ENCODE measurements at regions not wholly inside any gene's neighbourhood (a gene's known extent, or its start where the extent isn't known, plus 50 kb on each side); places are given as distances from the start of the nearest gene placed in this dataset.

DNA sequence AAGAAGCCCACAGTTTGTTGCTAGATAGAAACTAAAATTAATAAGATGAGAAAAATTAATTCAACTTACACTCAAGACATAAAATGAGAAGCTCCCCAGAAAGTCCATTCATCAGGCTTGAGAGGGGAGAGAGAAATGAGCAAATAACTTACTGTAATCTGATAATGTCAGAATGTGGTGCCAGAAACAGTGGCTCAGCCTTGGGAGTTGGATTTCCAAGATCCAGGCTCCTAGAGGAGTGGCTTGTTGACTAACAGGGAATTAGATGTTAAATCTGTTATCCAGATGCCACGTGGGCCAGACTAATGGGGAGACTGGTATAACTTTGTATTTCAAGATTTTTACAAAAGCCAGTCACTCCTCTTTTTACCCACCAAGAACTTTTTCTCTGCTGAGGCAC is 458.2 kb downstream of the GADD45G start:
- WGBS = 68% methylated on average over 1 of the region's 1 CpG
- Histone ChIP-seq H3K27me3 (no peaks in the 10 kb centered on the region), H3K27ac (no peak overlapping the region), H3K36me3 (no peaks in the 10 kb centered on the region), H3K9me3 (no peaks in the 10 kb centered on the region), H3K4me1 (no peaks in the 10 kb centered on the region), H3K4me3 (no peak overlapping the region)
- TF ChIP-seq POLR2AphosphoS5 (IDR thresholded peaks at IDR 0.05) (no peak), EP300 (IDR thresholded peaks at IDR 0.05) (no peak), POLR2A (IDR thresholded peaks at IDR 0.05) (no peak)
- TF ChIP-seq, protein P1, sequence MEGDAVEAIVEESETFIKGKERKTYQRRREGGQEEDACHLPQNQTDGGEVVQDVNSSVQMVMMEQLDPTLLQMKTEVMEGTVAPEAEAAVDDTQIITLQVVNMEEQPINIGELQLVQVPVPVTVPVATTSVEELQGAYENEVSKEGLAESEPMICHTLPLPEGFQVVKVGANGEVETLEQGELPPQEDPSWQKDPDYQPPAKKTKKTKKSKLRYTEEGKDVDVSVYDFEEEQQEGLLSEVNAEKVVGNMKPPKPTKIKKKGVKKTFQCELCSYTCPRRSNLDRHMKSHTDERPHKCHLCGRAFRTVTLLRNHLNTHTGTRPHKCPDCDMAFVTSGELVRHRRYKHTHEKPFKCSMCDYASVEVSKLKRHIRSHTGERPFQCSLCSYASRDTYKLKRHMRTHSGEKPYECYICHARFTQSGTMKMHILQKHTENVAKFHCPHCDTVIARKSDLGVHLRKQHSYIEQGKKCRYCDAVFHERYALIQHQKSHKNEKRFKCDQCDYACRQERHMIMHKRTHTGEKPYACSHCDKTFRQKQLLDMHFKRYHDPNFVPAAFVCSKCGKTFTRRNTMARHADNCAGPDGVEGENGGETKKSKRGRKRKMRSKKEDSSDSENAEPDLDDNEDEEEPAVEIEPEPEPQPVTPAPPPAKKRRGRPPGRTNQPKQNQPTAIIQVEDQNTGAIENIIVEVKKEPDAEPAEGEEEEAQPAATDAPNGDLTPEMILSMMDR (IDR thresholded peaks at IDR 0.05) = no peak
- no peak for DNase-seq (ENCODE audit: low spot score in 2 of 2)

DNA sequence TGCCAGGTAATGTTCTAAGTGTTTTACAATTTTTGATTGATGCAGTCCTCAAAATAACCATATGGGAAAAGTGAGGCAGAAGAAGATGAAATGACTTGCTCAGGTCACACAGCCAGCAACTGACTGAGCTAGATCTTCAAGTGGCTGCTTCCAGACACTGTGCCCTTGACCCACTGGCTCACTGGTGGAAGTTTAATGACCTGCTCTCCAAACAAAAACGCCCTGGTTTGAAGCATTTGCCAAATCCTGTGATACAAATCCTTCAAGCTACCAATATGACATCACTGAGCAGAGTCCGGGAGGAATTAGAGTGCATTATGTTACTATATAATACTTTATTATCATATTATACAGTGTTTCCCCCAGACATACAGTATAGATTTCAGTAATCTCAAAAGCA is 459.4 kb downstream of the GADD45G start:
- DNase-seq (ENCODE audit: low spot score in 2 of 2) = no peak
- WGBS = 70% methylated on average over 2 of the region's 2 CpGs
- Histone ChIP-seq H3K27ac (no peak overlapping the region), H3K4me3 (no peak overlapping the region), H3K36me3 (no peaks in the 10 kb centered on the region), H3K9me3 (no peaks in the 10 kb centered on the region), H3K27me3 (no peaks in the 10 kb centered on the region), H3K4me1 (no peaks in the 10 kb centered on the region)
- TF ChIP-seq EP300 (IDR thresholded peaks at IDR 0.05) (no peak), POLR2AphosphoS5 (IDR thresholded peaks at IDR 0.05) (no peak), POLR2A (IDR thresholded peaks at IDR 0.05) (no peak)
- TF ChIP-seq, protein P1 (IDR thresholded peaks at IDR 0.05) = no peak

DNA sequence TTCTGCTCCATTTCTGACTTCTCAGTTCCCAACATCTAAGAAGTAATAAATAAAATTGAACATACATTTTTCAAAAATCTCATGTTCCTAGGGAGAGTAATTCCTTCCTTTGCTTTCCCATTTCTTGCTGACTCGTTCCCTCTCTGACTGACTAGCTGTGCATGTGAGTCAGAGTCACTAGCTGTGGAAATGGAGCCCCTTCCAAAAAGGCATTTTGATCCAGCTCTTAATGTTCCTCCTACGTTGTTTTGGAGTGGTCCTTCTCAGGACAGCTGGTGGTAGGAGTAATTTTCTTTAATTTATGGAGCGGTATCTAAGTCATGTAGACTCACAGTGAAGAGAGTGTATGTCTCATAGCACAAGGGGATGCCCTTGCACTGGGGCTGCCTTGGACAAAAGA is 460.2 kb downstream of the GADD45G start:
- H3K36me3 ChIP-seq = no peaks in the 10 kb centered on the region
- H3K9me3 ChIP-seq = no peaks in the 10 kb centered on the region
- no peak overlapping the region for H3K4me3 ChIP-seq
- H3K27me3 ChIP-seq = no peaks in the 10 kb centered on the region
- 80% methylated on average over 3 of the region's 3 CpGs for WGBS
- no peak overlapping the region for H3K27ac ChIP-seq
- TF ChIP-seq, protein P1 (IDR thresholded peaks at IDR 0.05) = no peak
- TF ChIP-seq POLR2AphosphoS5 (IDR thresholded peaks at IDR 0.05) (no peak), EP300 (IDR thresholded peaks at IDR 0.05) (no peak), POLR2A (IDR thresholded peaks at IDR 0.05) (no peak)
- no peak for DNase-seq (ENCODE audit: low spot score in 2 of 2)
- no peaks in the 10 kb centered on the region for H3K4me1 ChIP-seq

DNA sequence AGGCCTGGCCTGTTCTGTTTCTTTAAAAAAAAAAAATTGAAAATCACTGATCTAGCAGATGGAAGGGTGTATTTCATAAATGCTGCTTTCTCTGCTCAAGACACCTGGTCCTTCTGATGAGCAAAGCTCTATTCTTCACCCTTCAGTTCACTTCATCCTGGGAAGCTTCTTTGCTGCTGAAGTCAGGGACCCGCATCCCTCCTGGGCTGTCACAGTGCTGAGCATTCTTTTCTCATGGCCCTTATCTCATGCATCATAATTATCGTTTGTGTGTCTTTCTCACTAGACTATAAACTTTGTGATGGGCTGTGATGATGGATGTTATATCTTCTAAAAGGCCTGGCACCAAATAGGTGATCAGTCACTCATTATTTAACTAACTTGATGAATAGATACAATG is 461.0 kb downstream of the GADD45G start:
- H3K27me3 ChIP-seq = no peaks in the 10 kb centered on the region
- H3K9me3 ChIP-seq = no peaks in the 10 kb centered on the region
- no peak for DNase-seq (ENCODE audit: low spot score in 2 of 2)
- H3K36me3 ChIP-seq = no peaks in the 10 kb centered on the region
- H3K27ac ChIP-seq = no peak overlapping the region
- TF ChIP-seq POLR2A (IDR thresholded peaks at IDR 0.05) (no peak), POLR2AphosphoS5 (IDR thresholded peaks at IDR 0.05) (no peak), EP300 (IDR thresholded peaks at IDR 0.05) (no peak)
- TF ChIP-seq, protein P1 (IDR thresholded peaks at IDR 0.05) = no peak
- WGBS = 92% methylated on average over 2 of the region's 2 CpGs
- no peaks in the 10 kb centered on the region for H3K4me1 ChIP-seq
- no peak overlapping the region for H3K4me3 ChIP-seq

DNA sequence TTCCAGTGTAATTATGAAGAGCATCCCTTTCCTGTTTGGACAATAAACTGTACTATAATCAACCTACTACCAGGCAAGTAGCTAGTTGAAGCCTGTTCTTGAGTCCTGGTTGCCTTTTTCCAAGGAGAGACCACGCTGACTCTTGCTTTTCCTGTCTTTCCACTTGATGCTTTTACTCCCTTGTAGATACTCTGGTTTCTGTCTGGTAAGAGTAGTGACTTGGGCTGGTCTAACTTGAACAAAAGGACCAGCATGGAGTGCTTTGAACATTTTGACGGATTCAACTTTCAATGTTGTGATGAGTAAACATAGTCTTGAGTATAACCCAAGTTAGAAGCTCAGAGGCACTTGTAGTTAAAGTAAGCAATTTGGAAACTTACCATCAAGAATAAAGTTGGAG is 464.3 kb downstream of the GADD45G start:
- TF ChIP-seq POLR2AphosphoS5 (IDR thresholded peaks at IDR 0.05) (no peak), POLR2A (IDR thresholded peaks at IDR 0.05) (no peak), EP300 (IDR thresholded peaks at IDR 0.05) (no peak)
- TF ChIP-seq, protein P1 (IDR thresholded peaks at IDR 0.05) = no peak
- Histone ChIP-seq H3K27ac (no peak overlapping the region), H3K4me1 (no peaks in the 10 kb centered on the region), H3K36me3 (no peaks in the 10 kb centered on the region), H3K4me3 (no peak overlapping the region), H3K27me3 (no peaks in the 10 kb centered on the region), H3K9me3 (no peaks in the 10 kb centered on the region)
- no peak for DNase-seq (ENCODE audit: low spot score in 2 of 2)
- 88% methylated on average over 2 of the region's 2 CpGs for WGBS

Data from suprapubic skin (tissue), 4 donors.